ENCODE measurements at regions not wholly inside any gene's neighbourhood (a gene's known extent, or its start where the extent isn't known, plus 50 kb on each side); places are given as distances from the start of the nearest gene placed in this dataset.

DNA sequence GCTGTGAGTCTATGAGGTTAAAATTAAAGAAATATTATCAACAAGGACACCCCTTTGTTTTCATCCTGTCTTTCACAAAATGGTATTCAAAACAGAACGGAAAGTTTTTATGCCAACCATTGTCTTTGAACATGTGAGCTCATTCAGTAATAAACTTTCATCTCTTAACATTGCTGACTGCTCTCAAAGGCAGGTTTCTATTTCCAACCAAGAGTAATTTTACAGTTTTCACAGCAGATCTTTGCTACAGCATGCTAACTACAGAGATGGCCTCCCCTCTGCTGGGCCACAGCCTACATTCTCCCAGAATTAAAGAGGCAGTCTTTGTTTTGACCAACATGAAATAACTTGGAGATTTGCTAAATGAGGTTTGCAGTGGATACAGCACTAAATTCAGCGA is 101.5 kb downstream of the DMRT2 start:
- no peaks in the 10 kb centered on the region for H3K4me1 ChIP-seq (ENCODE audit: control insufficient read depth in 1 of 2, extremely low read depth in 1 of 2, insufficient read depth in 2 of 2, low read length in 2 of 2)
- Mint-ChIP-seq H3K27ac (no peak overlapping the region), H3K36me3 (no peaks in the 10 kb centered on the region), H3K4me3 (no peak overlapping the region), H3K9me3 (peaks cover 0 to 4% (median 1%) of the 10 kb centered on the region in 3 donors), H3K27me3 (no peaks in the 10 kb centered on the region), H3K4me1 (no peaks in the 10 kb centered on the region)
- POLR2A ChIA-PET = no interaction called here
- no peaks in the 10 kb centered on the region for H3K36me3 ChIP-seq (ENCODE audit: control insufficient read depth in 2 of 2, extremely low read depth in 1 of 2, insufficient read depth in 1 of 2, low read length in 1 of 2)
- CTCF ChIA-PET = no interaction called here
- 86% methylated on average over 1 of the region's 2 CpGs for WGBS (ENCODE audit: insufficient coverage)
- H3K9me3 ChIP-seq = no peaks in the 10 kb centered on the region
- ATAC-seq (replicated peaks in 1 of 4) (no peak), DNase-seq (no peak)
- H3K27ac ChIP-seq (ENCODE audit: low read length) = no peak overlapping the region
- H3K27me3 ChIP-seq (replicated peaks in 1 of 2; ENCODE audit: control insufficient read depth in 2 of 2, extremely low read depth in 1 of 2, insufficient read depth in 2 of 2, low read length in 1 of 2) = no peaks in the 10 kb centered on the region
- no peak overlapping the region for H3K4me3 ChIP-seq (ENCODE audit: control insufficient read depth in 1 of 2, extremely low read depth in 1 of 2, low read length in 1 of 2)

DNA sequence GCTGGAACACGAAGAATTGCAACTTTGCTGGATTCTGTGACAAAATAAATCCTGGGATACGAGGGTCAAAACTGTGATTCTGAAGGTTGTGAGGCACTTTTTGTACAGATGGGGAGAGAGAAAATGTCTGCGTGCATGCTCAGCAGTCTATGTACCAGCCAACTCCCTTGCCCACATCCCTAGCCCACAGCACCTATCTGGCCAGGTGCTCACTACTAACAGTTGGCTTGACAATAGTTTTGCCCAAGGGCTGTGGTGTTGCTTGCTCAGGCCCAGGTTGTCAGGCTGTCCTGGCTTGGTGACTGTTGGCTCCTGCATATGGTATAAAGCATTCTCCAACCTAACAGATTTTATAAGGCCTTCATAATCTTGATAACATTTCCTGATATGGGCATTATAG is 102.0 kb downstream of the DMRT2 start:
- H3K4me1 ChIP-seq (ENCODE audit: control insufficient read depth in 1 of 2, extremely low read depth in 1 of 2, insufficient read depth in 2 of 2, low read length in 2 of 2) = no peaks in the 10 kb centered on the region
- WGBS (ENCODE audit: insufficient coverage) = 50% methylated on average over 2 of the region's 3 CpGs
- no peak overlapping the region for H3K27ac Mint-ChIP-seq
- ChIA-PET CTCF (no interaction called here), POLR2A (no interaction called here)
- peaks cover 0 to 4% (median 0%) of the 10 kb centered on the region in 3 donors for H3K9me3 Mint-ChIP-seq
- no peak overlapping the region for H3K4me3 ChIP-seq (ENCODE audit: control insufficient read depth in 1 of 2, extremely low read depth in 1 of 2, low read length in 1 of 2)
- H3K4me1 Mint-ChIP-seq = no peaks in the 10 kb centered on the region
- no peaks in the 10 kb centered on the region for H3K36me3 Mint-ChIP-seq
- ATAC-seq (replicated peaks in 1 of 4) (no peak), DNase-seq (no peak)
- H3K27me3 ChIP-seq (replicated peaks in 1 of 2; ENCODE audit: control insufficient read depth in 2 of 2, extremely low read depth in 1 of 2, insufficient read depth in 2 of 2, low read length in 1 of 2) = no peaks in the 10 kb centered on the region
- H3K4me3 Mint-ChIP-seq = no peak overlapping the region
- H3K9me3 ChIP-seq = no peaks in the 10 kb centered on the region
- no peaks in the 10 kb centered on the region for H3K36me3 ChIP-seq (ENCODE audit: control insufficient read depth in 2 of 2, extremely low read depth in 1 of 2, insufficient read depth in 1 of 2, low read length in 1 of 2)
- H3K27me3 Mint-ChIP-seq = no peaks in the 10 kb centered on the region
- no peak overlapping the region for H3K27ac ChIP-seq (ENCODE audit: low read length)

DNA sequence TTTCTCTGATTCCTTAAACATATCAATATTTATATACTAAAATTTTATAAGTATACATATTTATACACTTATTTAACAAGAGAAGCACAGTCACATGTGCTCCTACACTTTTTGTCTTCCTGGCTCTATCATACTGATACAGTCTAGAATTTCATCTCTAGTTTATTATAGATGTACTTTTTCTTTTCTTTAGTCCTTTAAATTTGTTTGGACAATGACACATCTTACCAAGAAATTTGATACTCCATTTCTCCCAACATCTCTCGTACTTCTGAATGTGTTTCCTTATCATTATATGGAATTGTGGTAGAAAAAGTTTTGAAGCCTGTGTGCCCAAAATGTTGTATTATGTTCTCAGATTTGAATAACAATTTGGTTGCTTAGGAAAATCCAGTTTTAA is 104.6 kb downstream of the DMRT2 start:
- H3K36me3 Mint-ChIP-seq = no peaks in the 10 kb centered on the region
- H3K27me3 ChIP-seq (replicated peaks in 1 of 2; ENCODE audit: control insufficient read depth in 2 of 2, extremely low read depth in 1 of 2, insufficient read depth in 2 of 2, low read length in 1 of 2) = no peaks in the 10 kb centered on the region
- ChIA-PET POLR2A (no interaction called here), CTCF (no interaction called here)
- H3K9me3 Mint-ChIP-seq = peaks cover 0 to 4% (median 0%) of the 10 kb centered on the region in 3 donors
- no peaks in the 10 kb centered on the region for H3K36me3 ChIP-seq (ENCODE audit: control insufficient read depth in 2 of 2, extremely low read depth in 1 of 2, insufficient read depth in 1 of 2, low read length in 1 of 2)
- no CpG with 5 or more reads among the region's 1 CpG for WGBS (ENCODE audit: insufficient coverage)
- no peaks in the 10 kb centered on the region for H3K27me3 Mint-ChIP-seq
- no peak overlapping the region for H3K27ac ChIP-seq (ENCODE audit: low read length)
- H3K4me1 ChIP-seq (ENCODE audit: control insufficient read depth in 1 of 2, extremely low read depth in 1 of 2, insufficient read depth in 2 of 2, low read length in 2 of 2) = no peaks in the 10 kb centered on the region
- H3K4me3 Mint-ChIP-seq = no peak overlapping the region
- no peak for ATAC-seq (replicated peaks in 1 of 4)
- DNase-seq = no peak
- no peaks in the 10 kb centered on the region for H3K9me3 ChIP-seq
- H3K4me3 ChIP-seq (ENCODE audit: control insufficient read depth in 1 of 2, extremely low read depth in 1 of 2, low read length in 1 of 2) = no peak overlapping the region
- no peak overlapping the region for H3K27ac Mint-ChIP-seq
- no peaks in the 10 kb centered on the region for H3K4me1 Mint-ChIP-seq

DNA sequence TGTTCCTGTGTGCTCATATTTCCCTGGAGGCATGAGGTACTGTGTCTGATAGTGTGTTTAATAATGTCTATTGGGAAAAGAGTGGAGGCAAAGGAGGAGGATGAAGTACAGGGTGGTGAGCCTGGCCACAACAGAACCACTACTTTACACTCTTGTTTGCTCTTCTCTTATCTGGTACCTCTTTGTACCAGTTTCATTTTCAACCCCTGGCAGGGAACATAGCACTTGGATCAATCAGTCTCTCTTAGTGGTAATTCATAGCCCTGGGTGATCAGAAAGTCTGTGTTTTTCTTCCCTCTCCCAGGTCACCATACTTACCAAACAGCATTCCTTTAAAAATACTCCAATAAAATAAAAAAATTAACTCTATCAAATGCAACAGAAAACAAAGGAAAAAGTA is 105.4 kb downstream of the DMRT2 start:
- Mint-ChIP-seq H3K36me3 (no peaks in the 10 kb centered on the region), H3K27me3 (no peaks in the 10 kb centered on the region), H3K4me3 (no peak overlapping the region), H3K9me3 (peaks cover 0 to 4% (median 0%) of the 10 kb centered on the region in 3 donors), H3K27ac (no peak overlapping the region), H3K4me1 (no peaks in the 10 kb centered on the region)
- no peaks in the 10 kb centered on the region for H3K4me1 ChIP-seq (ENCODE audit: control insufficient read depth in 1 of 2, extremely low read depth in 1 of 2, insufficient read depth in 2 of 2, low read length in 2 of 2)
- DNase-seq (no peak), ATAC-seq (replicated peaks in 1 of 4) (no peak)
- ChIA-PET CTCF (no interaction called here), POLR2A (no interaction called here)
- H3K27me3 ChIP-seq (replicated peaks in 1 of 2; ENCODE audit: control insufficient read depth in 2 of 2, extremely low read depth in 1 of 2, insufficient read depth in 2 of 2, low read length in 1 of 2) = no peaks in the 10 kb centered on the region
- no peaks in the 10 kb centered on the region for H3K36me3 ChIP-seq (ENCODE audit: control insufficient read depth in 2 of 2, extremely low read depth in 1 of 2, insufficient read depth in 1 of 2, low read length in 1 of 2)
- no peak overlapping the region for H3K4me3 ChIP-seq (ENCODE audit: control insufficient read depth in 1 of 2, extremely low read depth in 1 of 2, low read length in 1 of 2)
- no peak overlapping the region for H3K27ac ChIP-seq (ENCODE audit: low read length)
- H3K9me3 ChIP-seq = no peaks in the 10 kb centered on the region

DNA sequence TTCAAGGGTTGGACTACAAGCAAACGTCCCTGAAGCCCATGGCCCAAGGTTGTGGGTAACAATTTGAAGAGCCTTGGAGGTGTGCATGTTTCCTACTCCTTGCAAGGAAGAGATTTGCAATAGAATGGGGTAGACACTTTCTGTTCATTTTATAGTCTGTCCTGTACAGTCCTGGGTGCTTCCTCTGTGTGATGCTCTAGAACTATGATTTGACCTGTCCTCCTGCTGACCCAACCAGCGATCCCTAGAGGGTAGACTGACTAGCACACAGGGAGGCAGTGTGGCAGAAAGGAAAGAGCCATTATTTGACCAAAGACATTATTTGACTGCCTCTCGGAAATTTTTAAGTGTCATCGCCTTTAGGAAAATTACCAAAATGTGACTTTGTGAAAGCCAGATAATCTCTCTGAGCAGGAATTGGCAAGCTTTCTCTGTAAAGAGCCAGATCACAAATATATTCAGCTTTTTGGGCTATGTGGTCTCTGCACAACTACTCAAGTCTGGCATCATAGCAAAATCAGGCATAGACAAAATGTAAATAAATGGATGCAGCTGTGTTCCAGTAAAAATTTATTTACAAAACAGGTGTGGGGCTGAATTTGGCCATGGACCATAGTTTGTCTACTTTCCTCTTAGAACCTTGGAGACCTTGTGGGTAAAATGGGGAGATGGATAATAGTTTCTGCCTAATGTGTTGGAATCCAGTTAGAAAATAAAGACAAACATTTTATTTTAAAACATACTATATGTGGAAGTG is 106.8 kb downstream of the DMRT2 start:
- POLR2A ChIA-PET = no interaction called here
- no peak overlapping the region for H3K27ac ChIP-seq (ENCODE audit: low read length)
- Mint-ChIP-seq H3K4me1 (no peaks in the 10 kb centered on the region), H3K27ac (no peak overlapping the region), H3K27me3 (no peaks in the 10 kb centered on the region), H3K36me3 (no peaks in the 10 kb centered on the region), H3K4me3 (no peak overlapping the region), H3K9me3 (peaks cover 0 to 4% (median 0%) of the 10 kb centered on the region in 3 donors)
- no peaks in the 10 kb centered on the region for H3K36me3 ChIP-seq (ENCODE audit: control insufficient read depth in 2 of 2, extremely low read depth in 1 of 2, insufficient read depth in 1 of 2, low read length in 1 of 2)
- no peaks in the 10 kb centered on the region for H3K4me1 ChIP-seq (ENCODE audit: control insufficient read depth in 1 of 2, extremely low read depth in 1 of 2, insufficient read depth in 2 of 2, low read length in 2 of 2)
- no peak overlapping the region for H3K4me3 ChIP-seq (ENCODE audit: control insufficient read depth in 1 of 2, extremely low read depth in 1 of 2, low read length in 1 of 2)
- CTCF ChIA-PET = no interaction called here
- no peaks in the 10 kb centered on the region for H3K9me3 ChIP-seq
- no peak for DNase-seq
- ATAC-seq (replicated peaks in 1 of 4) = no peak
- WGBS (ENCODE audit: insufficient coverage) = 50% methylated on average over 4 of the region's 4 CpGs
- H3K27me3 ChIP-seq (replicated peaks in 1 of 2; ENCODE audit: control insufficient read depth in 2 of 2, extremely low read depth in 1 of 2, insufficient read depth in 2 of 2, low read length in 1 of 2) = no peaks in the 10 kb centered on the region

DNA sequence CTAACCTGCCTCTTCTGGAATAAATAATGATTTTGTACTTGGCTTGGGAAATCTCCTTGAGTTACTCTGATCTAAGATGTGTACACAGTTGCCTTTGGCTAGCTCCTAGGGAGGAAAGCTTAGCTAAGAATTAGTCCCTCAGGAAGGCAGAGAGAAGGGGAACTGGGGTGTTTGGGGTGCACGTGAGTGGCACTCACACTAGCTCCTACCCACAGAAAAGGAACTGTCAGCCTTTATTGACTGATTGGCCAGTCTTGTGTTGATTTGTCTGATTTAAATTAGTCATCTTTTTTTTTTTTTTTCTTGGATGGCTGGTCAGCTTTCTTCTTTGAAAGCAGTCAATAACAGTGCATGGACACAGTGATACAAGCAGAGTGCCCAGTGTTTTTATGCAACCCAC is 107.7 kb downstream of the DMRT2 start:
- Histone ChIP-seq H3K36me3 (ENCODE audit: control insufficient read depth in 2 of 2, extremely low read depth in 1 of 2, insufficient read depth in 1 of 2, low read length in 1 of 2) (no peaks in the 10 kb centered on the region), H3K27me3 (replicated peaks in 1 of 2; ENCODE audit: control insufficient read depth in 2 of 2, extremely low read depth in 1 of 2, insufficient read depth in 2 of 2, low read length in 1 of 2) (no peaks in the 10 kb centered on the region), H3K9me3 (no peaks in the 10 kb centered on the region), H3K4me1 (ENCODE audit: control insufficient read depth in 1 of 2, extremely low read depth in 1 of 2, insufficient read depth in 2 of 2, low read length in 2 of 2) (no peaks in the 10 kb centered on the region), H3K4me3 (ENCODE audit: control insufficient read depth in 1 of 2, extremely low read depth in 1 of 2, low read length in 1 of 2) (no peak overlapping the region), H3K27ac (ENCODE audit: low read length) (no peak overlapping the region)
- no peaks in the 10 kb centered on the region for H3K36me3 Mint-ChIP-seq
- no CpG with 5 or more reads among the region's 1 CpG for WGBS (ENCODE audit: insufficient coverage)
- H3K27ac Mint-ChIP-seq = no peak overlapping the region
- H3K4me3 Mint-ChIP-seq = no peak overlapping the region
- DNase-seq (no peak), ATAC-seq (replicated peaks in 1 of 4) (no peak)
- POLR2A ChIA-PET = no interaction called here
- no peaks in the 10 kb centered on the region for H3K27me3 Mint-ChIP-seq
- CTCF ChIA-PET = no interaction called here
- H3K4me1 Mint-ChIP-seq = no peaks in the 10 kb centered on the region
- peaks cover 0 to 4% (median 0%) of the 10 kb centered on the region in 3 donors for H3K9me3 Mint-ChIP-seq

DNA sequence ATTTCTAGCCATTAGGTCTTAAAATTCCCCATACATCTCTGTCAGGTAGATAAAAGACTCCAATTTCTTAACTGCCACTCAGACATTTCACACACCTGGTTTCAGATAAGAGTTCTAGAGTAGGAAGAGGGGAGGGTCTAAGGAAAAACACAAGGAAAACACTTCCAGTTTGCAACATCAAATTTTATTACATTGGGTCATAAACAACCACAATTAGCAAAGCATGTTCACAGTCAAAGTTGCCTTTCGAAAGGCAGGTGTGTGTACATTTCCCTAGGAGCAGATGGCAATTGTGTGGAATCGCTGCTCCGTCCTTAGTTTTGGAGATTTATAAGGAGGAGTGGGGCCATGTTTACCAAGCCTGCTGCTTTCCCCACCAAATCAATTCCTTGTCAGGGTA is 120.8 kb downstream of the DMRT2 start:
- H3K36me3 ChIP-seq (ENCODE audit: control insufficient read depth in 2 of 2, extremely low read depth in 1 of 2, insufficient read depth in 1 of 2, low read length in 1 of 2) = no peaks in the 10 kb centered on the region
- Mint-ChIP-seq H3K4me3 (no peak overlapping the region), H3K36me3 (no peaks in the 10 kb centered on the region), H3K4me1 (no peaks in the 10 kb centered on the region), H3K9me3 (peaks cover 4 to 7% (median 5%) of the 10 kb centered on the region in 3 donors), H3K27ac (no peak overlapping the region), H3K27me3 (peaks cover 0 to 3% of the 10 kb centered on the region in 2 donors)
- ATAC-seq (replicated peaks in 1 of 4) (no peak), DNase-seq (no peak)
- no peaks in the 10 kb centered on the region for H3K27me3 ChIP-seq (replicated peaks in 1 of 2; ENCODE audit: control insufficient read depth in 2 of 2, extremely low read depth in 1 of 2, insufficient read depth in 2 of 2, low read length in 1 of 2)
- ChIA-PET CTCF (no interaction called here), POLR2A (no interaction called here)
- H3K4me1 ChIP-seq (ENCODE audit: control insufficient read depth in 1 of 2, extremely low read depth in 1 of 2, insufficient read depth in 2 of 2, low read length in 2 of 2) = no peaks in the 10 kb centered on the region
- no peak overlapping the region for H3K4me3 ChIP-seq (ENCODE audit: control insufficient read depth in 1 of 2, extremely low read depth in 1 of 2, low read length in 1 of 2)
- H3K9me3 ChIP-seq = no peaks in the 10 kb centered on the region
- H3K27ac ChIP-seq (ENCODE audit: low read length) = no peak overlapping the region
- WGBS (ENCODE audit: insufficient coverage) = no CpG with 5 or more reads among the region's 3 CpGs

Measured in T-cell (primary cell).